CD14-positive monocyte (primary cell): ENCODE measurements at regions not wholly inside any gene's neighbourhood (a gene's known extent, or its start where the extent isn't known, plus 50 kb on each side); places are given as distances from the start of the nearest gene placed in this dataset.

ENCODE experiments used
- DNase-seq, 3 donors: peaks; one replicate each; pipeline ENCODE4 v3.0.0-alpha.2; 2011 to 2022
- H2AFZ ChIP-seq: 2 replicates; pipeline ENCODE4 v1.6.0; 2012; ENCODE audit warnings: mild to moderate bottlenecking, low read depth, low read length, inconsistent platforms; ENCODE audit not compliant: insufficient read depth, poor library complexity, severe bottlenecking
- H3K27ac ChIP-seq, 2 donors: 1 replicate in 1 of 2; 2 replicates in 1 of 2; pipeline ENCODE4 v1.5.1; 2012 to 2013; ENCODE audit warnings: low read length in 2 of 2, control low read depth in 1 of 2, inconsistent platforms in 1 of 2, low read depth in 1 of 2, mild to moderate bottlenecking in 1 of 2
- H3K27me3 ChIP-seq, 2 donors: one replicate each; pipeline versions ENCODE4 v1.6.0 to v1.6.1; 2011 to 2013; ENCODE audit warnings: low read length in 2 of 2; ENCODE audit not compliant: control insufficient read depth in 2 of 2, insufficient read depth in 2 of 2
- H3K36me3 ChIP-seq, 2 donors: replicated peaks in 1 of 2; 1 replicate in 1 of 2; 2 replicates in 1 of 2; pipeline versions ENCODE4 v1.5.1 to v1.6.1; 2012 to 2013; ENCODE audit warnings: low read length in 2 of 2, control low read depth in 1 of 2, inconsistent platforms in 1 of 2, mild to moderate bottlenecking in 1 of 2; ENCODE audit not compliant: insufficient read depth in 2 of 2, control insufficient read depth in 1 of 2
- H3K4me1 ChIP-seq, 2 donors: 1 replicate in 1 of 2; 2 replicates in 1 of 2; pipeline versions ENCODE4 v1.5.1 to v1.6.1; 2012 to 2013; ENCODE audit warnings: low read length in 2 of 2, control low read depth in 1 of 2, inconsistent platforms in 1 of 2, mild to moderate bottlenecking in 1 of 2, moderate library complexity in 1 of 2; ENCODE audit not compliant: insufficient read depth in 2 of 2, control insufficient read depth in 1 of 2
- H3K4me2 ChIP-seq: replicated peaks from 2 replicates; pipeline ENCODE3; 2012; ENCODE audit warnings: low read length, moderate library complexity, mild to moderate bottlenecking; ENCODE audit not compliant: poor library complexity, severe bottlenecking; ENCODE audit errors: extremely low read depth
- H3K4me3 ChIP-seq, 3 experiments: fragments of 200-600 bp in 1 of 3; sonication (generic) in 1 of 3; replicated peaks in 1 of 3; 1 replicate in 2 of 3; 2 replicates in 1 of 3; pipeline ENCODE4 v1.5.1; 2011 to 2013; ENCODE audit warnings: low read length in 3 of 3, mild to moderate bottlenecking in 3 of 3, control low read depth in 2 of 3, low read depth in 2 of 3, inconsistent platforms in 1 of 3, moderate library complexity in 1 of 3
- H3K79me2 ChIP-seq: 2 replicates; pipeline ENCODE4 v1.6.0; 2012; ENCODE audit warnings: mild to moderate bottlenecking, control low read depth, inconsistent platforms, low read length, moderate library complexity; ENCODE audit not compliant: insufficient read depth
- H3K9ac ChIP-seq: 2 replicates; pipeline ENCODE4 v1.6.0; 2017; ENCODE audit warnings: low read length, mild to moderate bottlenecking; ENCODE audit not compliant: insufficient read depth, poor library complexity, severe bottlenecking
- H3K9me3 ChIP-seq, 2 donors: replicated peaks in 1 of 2; 1 replicate in 1 of 2; 2 replicates in 1 of 2; pipeline versions ENCODE4 v1.5.1 to v1.6.1; 2012 to 2013; ENCODE audit warnings: low read length in 2 of 2, control low read depth in 1 of 2; ENCODE audit not compliant: control insufficient read depth in 1 of 2, insufficient read depth in 1 of 2
- H4K20me1 ChIP-seq: 2 replicates; pipeline ENCODE4 v1.6.0; 2012; ENCODE audit warnings: mild to moderate bottlenecking, low read length, control low read depth, moderate library complexity; ENCODE audit not compliant: insufficient read depth
- H3K27ac Mint-ChIP-seq, 7 donors: one replicate each; pipeline ENCODE4 v1.8.0; 2020; ENCODE audit warnings: mild to moderate bottlenecking in 7 of 7, mixed read lengths in 7 of 7, moderate library complexity in 6 of 7, inconsistent platforms in 2 of 7
- H3K27me3 Mint-ChIP-seq, 3 donors: one replicate each; pipeline ENCODE4 v1.8.0; 2021 to 2022; ENCODE audit warnings: low read depth in 3 of 3, mild to moderate bottlenecking in 3 of 3, mixed read lengths in 3 of 3, moderate library complexity in 3 of 3, inconsistent platforms in 1 of 3
- H3K36me3 Mint-ChIP-seq, 2 donors: one replicate each; pipeline ENCODE4 v1.8.0; 2020; ENCODE audit warnings: mixed read lengths in 2 of 2, inconsistent platforms in 1 of 2, mild to moderate bottlenecking in 1 of 2
- H3K4me1 Mint-ChIP-seq: one replicate; pipeline ENCODE4 v1.8.0; 2020; ENCODE audit warnings: mild to moderate bottlenecking, mixed read lengths
- H3K4me3 Mint-ChIP-seq, 2 donors: one replicate each; pipeline ENCODE4 v1.8.0; 2020; ENCODE audit warnings: mild to moderate bottlenecking in 2 of 2, mixed read lengths in 2 of 2, moderate library complexity in 1 of 2
- H3K9me3 Mint-ChIP-seq, 7 donors: one replicate each; pipeline ENCODE4 v1.8.0; 2020 to 2022; ENCODE audit warnings: mixed read lengths in 7 of 7, mild to moderate bottlenecking in 6 of 7, moderate library complexity in 6 of 7, inconsistent platforms in 2 of 7
- CTCF ChIP-seq: fragments of 200-600 bp; IDR thresholded peaks from one replicate; pipeline ENCODE4 v1.8.0; 2022; ENCODE audit warnings: antibody characterized with exemption, mild to moderate bottlenecking
- WGBS: methylation state at CpG from one replicate; pipeline ENCODE4 v1.1.5; 2013; ENCODE audit warnings: missing lambda C conversion rate; ENCODE audit not compliant: insufficient coverage; 5-methylcytosine and 5-hydroxymethylcytosine counted together
- intact Hi-C, 2 donors: fragments of 100-400 bp; cut with micrococcal nuclease; formaldehyde crosslinking; loops; one replicate each; pipeline versions ENCODE4 v1.15.0 to v1.15.1; 2023

GRCh38 chr2:17258861-17259260 lies 259.4 kb downstream of the RAD51AP2 start:
- H3K27me3 Mint-ChIP-seq, result no peaks in the 10 kb centered on the region
- no peaks in the 10 kb centered on the region for H3K4me1 ChIP-seq
- H3K4me3 Mint-ChIP-seq, result no peak overlapping the region
- no peak for TF ChIP-seq CTCF
- H4K20me1 ChIP-seq, result no peaks in the 10 kb centered on the region
- H3K36me3 Mint-ChIP-seq, result no peaks in the 10 kb centered on the region
- intact Hi-C loops, result no loop called here
- H3K9ac ChIP-seq, result no peak overlapping the region
- H3K9me3 ChIP-seq, result no peaks in the 10 kb centered on the region
- H3K27ac ChIP-seq, result no peak overlapping the region
- H3K27ac Mint-ChIP-seq, result no peak overlapping the region
- no peak overlapping the region for H2AFZ ChIP-seq
- no peak for DNase-seq
- H3K4me2 ChIP-seq, result no peak overlapping the region
- H3K79me2 ChIP-seq, result no peaks in the 10 kb centered on the region
- H3K4me3 ChIP-seq, result no peak overlapping the region
- no peaks in the 10 kb centered on the region for H3K4me1 Mint-ChIP-seq
- WGBS, result 100% methylated on average over 1 of the region's 2 CpGs
- no peaks in the 10 kb centered on the region for H3K36me3 ChIP-seq
- peaks cover 0 to 3% (median 0%) of the 10 kb centered on the region in 7 donors for H3K9me3 Mint-ChIP-seq
- no peaks in the 10 kb centered on the region for H3K27me3 ChIP-seq

DNA sequence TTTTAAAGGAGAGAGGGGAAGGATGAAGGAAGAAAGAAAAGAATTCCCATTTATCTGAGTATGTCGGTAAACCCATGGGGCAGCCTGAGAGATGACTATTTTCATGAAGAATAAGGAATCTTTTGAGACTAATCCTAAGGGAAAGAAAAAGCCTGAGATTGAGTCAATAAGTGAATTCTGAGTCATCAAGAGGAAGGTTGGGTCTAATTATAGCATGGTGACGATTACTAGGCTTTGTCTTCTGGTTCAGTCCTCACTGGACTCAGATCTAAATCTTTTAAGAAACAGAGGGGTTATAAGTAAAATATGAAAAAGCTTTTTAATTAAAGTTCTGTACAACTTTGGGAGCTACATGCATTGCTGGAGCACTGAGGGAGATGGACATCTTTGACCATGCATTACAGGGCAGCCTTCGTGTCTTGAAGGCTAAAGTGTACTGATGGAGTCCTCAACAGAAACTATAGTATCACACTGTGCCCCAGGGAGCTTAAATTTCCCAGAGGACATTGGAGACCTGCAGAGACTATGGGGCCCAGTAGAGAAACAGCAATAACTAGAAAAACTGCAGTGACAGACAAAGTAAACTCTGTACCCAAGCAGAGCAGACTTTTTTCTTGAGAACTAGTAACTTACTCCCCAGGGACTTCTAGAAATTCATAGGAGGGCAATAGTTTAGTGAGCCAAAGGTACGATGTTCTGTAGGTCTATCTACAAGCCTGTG lies 260.9 kb downstream of the RAD51AP2 start:
- H3K9me3 ChIP-seq, result no peaks in the 10 kb centered on the region
- DNase-seq, result no peak
- H3K9ac ChIP-seq, result no peak overlapping the region
- Mint-ChIP-seq H3K4me1 (no peaks in the 10 kb centered on the region), H3K27me3 (peaks cover 0 to 2% (median 0%) of the 10 kb centered on the region in 3 donors), H3K36me3 (no peaks in the 10 kb centered on the region), H3K9me3 (peaks cover 0 to 6% (median 0%) of the 10 kb centered on the region in 7 donors), H3K4me3 (no peak overlapping the region), H3K27ac (no peak overlapping the region)
- no peaks in the 10 kb centered on the region for H3K79me2 ChIP-seq
- H3K4me2 ChIP-seq, result no peak overlapping the region
- H3K4me3 ChIP-seq, result no peak overlapping the region
- no peak overlapping the region for H3K27ac ChIP-seq
- H3K36me3 ChIP-seq, result no peaks in the 10 kb centered on the region
- H2AFZ ChIP-seq, result no peak overlapping the region
- no peak for TF ChIP-seq CTCF
- no peaks in the 10 kb centered on the region for H3K27me3 ChIP-seq
- no peaks in the 10 kb centered on the region for H3K4me1 ChIP-seq
- 74% methylated on average over 3 of the region's 4 CpGs for WGBS
- no peaks in the 10 kb centered on the region for H4K20me1 ChIP-seq
- intact Hi-C loops, result no loop called here
